Mucosa of gallbladder (tissue), 1 donor: ENCODE measurements at regions not wholly inside any gene's neighbourhood (a gene's known extent, or its start where the extent isn't known, plus 50 kb on each side); places are given as distances from the start of the nearest gene placed in this dataset.
"Not testable (repeated sequence)": the region's sequence is repeated elsewhere in the genome, so short reads cannot be mapped to it uniquely, and the experiment has no call there.

Experiments
- DNase-seq: peaks from one replicate; pipeline ENCODE4 v3.0.0-alpha.2; 2020; ENCODE audit warnings: low spot score
- donor health status: DM: no; HTN: no; CAD: no.

DNA sequence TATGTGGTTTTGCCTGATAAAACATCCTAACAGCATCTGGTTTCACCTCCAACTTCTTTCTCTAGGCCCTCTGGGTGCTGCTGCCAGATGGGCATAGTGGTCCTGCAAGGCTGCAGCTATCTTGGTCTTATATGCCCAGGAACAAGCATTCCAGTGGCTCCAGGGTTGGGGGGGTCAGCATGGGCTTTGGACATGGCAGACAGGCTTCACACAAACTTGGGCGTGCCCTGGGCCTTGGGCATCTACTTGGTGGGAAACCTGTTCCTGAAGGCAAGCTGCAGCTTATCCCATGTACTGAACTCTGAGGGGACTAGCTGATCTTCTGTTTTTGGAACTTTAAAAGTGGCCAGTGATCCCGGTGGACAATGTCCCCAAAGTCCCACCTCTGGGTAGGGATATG is 54.9 kb upstream of the ZNF678 start:
- no peak for DNase-seq

DNA sequence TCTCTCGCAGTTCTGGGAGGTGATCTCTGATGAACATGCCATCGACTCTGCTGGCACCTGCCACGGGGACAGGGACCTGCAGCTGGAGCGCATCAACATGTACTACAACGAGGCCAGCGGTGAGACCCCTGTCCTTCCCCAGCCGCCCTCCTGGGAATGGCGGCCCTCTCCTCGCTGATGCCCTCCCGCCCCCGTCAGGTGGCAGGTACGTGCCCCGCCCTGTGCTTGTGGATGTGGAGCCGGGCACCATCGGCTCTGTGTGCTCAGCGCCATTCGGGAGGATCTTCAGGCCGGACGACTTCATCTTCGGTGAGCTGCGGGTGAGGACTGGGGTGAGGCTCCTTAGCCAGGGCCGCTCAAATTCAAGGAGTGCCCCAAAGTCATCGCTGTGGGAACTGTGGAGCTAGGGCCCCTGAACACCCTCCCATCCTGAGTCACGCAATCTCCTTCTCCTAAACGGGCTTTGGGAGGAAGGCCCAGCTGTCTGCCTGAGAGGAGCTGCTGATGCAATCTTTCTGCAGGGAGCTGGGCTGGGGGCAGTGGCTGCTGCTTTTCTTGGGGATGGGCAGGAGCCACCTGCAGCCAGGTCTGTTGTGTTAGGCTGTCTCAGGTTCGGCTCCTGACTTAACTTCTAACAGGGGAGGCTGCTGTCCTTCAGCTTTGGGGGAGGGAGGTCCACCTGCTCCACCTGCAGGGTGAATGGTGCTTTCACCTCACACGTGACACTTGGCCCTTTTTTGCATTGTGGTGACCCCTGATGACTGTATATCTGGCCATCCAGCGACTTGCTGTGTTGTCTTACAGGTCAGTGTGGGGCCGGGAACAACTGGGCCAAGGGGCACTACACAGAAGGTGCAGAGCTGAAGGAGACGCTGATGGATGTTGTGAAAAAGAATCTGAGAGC is 56.6 kb upstream of the ZNF678 start:
- DNase-seq: not testable (repeated sequence)

DNA sequence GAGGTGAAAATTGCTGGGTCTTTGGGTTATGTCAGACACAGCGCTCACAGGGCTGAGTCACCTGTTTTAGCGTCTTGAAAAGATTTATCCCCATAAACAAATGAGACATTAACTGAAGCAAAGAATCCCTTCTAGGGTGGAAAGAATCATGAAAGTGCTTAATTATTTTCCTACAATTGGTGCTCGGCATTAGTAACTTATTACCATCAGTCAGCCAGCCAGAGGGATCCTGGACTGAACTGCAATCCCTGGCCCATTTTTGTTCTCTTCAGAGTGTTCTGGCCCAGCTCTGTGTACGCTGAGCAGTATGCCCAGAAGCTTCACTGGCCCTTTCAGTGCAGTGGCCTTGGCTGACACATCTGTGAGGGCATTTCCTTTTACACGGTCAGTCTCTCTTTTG is 67.3 kb upstream of the ZNF678 start:
- DNase-seq: not testable (repeated sequence)

DNA sequence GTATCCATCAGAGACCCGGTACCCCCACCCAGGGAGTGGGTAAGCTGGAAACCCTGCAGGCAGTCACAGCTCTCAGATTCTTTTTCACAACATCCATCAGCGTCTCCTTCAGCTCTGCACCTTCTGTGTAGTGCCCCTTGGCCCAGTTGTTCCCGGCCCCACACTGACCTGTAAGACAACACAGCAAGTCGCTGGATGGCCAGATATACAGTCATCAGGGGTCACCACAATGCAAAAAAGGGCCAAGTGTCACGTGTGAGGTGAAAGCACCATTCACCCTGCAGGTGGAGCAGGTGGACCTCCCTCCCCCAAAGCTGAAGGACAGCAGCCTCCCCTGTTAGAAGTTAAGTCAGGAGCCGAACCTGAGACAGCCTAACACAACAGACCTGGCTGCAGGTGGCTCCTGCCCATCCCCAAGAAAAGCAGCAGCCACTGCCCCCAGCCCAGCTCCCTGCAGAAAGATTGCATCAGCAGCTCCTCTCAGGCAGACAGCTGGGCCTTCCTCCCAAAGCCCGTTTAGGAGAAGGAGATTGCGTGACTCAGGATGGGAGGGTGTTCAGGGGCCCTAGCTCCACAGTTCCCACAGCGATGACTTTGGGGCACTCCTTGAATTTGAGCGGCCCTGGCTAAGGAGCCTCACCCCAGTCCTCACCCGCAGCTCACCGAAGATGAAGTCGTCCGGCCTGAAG is 69.3 kb upstream of the ZNF678 start:
- DNase-seq: not testable (repeated sequence)

DNA sequence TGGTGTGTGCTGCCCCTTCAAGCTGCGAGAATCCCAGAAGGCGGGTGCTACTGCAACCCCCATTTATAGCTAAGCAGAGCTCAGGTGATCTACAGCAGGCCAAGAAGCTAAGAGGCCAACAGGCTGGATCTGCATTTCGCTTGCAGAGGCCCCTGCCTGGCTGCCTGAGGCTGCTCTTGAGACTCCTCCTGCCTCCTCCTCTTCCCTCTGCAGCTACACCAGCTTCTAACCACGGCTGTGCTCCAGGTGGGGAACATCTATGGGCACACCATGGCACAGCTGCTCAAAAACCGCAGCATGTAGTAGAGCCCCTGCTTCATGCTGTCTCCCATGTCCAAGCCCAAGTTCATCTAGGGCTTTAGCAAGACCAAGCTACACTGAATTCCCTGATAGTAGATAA is 72.9 kb upstream of the ZNF678 start:
- no peak for DNase-seq

DNA sequence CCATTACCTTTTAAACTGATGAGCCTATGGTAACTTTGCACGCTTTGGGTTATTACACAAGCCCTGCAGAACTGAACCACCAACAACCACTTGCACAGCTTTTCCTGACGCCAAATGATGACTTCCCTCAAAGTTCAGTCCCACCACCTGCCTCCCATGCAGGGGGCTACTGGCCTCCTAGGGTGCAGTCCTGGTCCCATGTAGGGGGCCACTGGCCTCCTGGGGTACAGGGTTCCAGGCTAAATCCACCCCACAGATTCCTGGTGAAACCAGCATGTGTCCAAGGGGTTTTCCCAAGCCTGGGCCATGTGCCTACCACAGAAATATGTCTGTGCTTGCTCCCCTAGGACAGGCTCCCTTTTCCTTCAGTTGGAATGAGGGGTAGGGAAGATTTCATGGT is 73.4 kb upstream of the ZNF678 start:
- DNase-seq: no peak

DNA sequence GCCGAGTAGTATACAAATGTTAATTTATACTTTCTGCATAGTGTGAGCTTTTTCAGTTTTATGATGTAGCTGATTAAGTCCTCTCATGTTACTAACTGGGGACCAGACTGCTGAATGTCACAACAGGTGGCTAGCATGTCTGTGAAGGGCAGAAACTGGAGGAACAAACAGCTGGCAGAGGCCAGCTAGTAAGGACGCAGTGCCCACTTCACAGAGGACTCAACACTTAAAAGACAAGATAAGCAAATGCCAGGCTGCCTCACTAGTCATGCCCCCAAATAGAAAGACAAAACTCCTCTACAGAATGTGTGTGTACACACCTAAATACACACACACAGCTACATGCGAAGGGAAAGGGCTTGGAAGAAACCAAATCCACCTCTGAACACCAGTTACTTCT is 73.8 kb upstream of the ZNF678 start:
- DNase-seq: no peak

DNA sequence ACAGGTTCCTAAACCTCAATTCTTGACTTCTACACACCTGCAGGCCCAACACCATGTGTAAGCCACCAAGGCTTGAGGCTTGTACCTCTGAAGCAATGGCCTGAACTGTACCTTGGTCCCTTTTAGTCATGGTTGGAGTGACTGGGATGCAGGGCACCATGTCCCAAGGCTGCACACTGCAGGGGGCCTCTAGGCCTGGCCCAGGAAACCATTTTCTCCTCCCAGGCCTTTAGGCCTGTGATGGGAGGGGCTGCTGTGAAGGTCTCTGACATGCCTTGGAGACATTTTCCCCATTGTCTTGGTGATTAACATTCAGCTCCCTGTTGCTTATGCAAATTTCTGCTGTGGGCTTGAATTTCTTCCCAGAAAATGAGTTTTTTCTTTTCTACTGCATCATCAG is 75.8 kb upstream of the ZNF678 start:
- no peak for DNase-seq

DNA sequence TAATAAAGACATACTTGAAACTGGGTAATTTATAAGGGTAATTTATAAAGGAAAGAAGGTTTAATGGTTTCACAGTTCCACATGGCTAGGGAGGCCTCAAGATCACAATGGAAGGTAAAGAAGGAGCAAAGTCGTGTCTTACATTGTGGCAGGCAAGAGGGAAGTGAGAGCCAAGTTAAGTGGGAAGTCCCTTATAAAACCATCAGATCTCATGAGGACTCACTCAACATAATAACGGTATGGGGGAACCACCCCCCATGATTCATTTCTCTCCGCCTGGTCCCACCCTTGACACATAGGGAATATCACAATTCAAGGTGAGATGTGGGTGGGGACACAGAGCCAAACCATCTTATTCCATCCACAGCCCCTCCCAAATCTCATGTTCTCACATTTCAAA is 76.8 kb upstream of the ZNF678 start:
- DNase-seq: no peak

DNA sequence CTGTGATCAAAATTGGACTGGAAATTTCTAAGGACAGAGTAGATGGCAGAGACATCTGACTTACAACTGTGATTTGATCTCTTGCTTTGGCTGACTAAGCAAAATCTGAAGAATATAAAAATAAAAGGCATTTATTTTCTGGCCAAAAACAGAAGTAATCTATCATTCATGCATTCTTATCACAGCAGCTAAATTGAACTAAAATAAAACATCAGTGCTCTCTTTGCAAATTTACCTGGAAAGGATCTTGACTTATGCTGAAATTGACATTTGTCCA is 81.4 kb upstream of the ZNF678 start:
- DNase-seq: no peak

DNA sequence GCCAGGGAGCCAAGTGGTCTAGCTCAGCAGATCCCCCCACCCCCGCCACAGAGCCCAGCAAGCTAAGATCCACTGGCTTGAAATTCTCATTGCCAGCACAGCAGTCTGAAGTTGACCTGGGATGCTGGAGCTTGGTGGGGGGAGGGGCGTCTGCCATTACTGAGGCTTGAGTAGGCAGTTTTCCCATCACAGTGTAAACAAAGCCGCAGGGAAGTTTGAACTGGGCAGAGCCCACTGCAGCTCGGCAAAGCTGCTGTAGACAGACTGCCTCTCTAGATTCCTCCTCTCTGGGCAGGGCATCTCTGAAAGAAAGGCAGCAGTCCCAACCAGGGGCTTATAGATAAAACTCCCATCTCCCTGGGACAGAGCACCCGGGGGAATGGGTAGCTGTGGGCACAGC is 89.3 kb upstream of the ZNF678 start:
- not testable (repeated sequence) for DNase-seq

DNA sequence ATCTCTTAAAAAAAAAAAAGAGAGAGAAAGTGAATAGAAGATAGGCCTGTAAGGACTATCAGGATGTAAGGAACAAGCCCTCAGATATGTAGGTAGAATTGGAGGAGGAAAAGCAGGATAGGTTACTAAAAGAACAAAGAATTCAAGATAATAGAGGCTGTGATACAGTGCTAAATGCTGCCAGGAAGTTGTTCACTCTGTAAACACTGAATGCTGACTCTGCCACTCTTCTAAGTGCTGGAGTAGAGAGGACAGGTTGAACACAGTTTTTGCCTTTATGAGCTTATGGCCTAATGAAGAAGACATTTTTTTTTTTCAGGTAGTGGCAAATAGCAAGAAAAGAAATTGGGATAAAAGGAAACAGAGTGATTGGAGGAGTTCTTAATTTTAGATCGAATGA is 90.6 kb upstream of the ZNF678 start:
- no peak for DNase-seq

DNA sequence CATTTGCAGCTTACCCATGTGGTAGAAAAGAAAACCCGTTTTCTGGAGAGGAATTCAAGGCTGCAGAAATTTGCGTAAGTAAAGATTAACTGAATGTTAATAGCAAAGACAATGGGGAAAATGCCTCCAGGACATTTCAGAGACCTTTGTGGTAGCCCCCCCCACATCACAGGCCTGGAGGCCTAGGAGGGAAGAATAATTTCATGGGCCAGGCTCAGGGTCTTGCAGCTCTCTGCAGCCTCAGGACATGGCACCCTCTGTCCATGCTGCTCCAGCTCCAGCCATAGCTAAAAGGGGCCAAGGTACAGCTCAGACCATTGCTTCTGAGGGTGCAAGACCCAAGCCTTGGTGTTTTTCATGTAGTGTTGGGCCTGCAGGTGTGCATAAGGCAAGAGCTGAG is 92.7 kb upstream of the ZNF678 start:
- no peak for DNase-seq

DNA sequence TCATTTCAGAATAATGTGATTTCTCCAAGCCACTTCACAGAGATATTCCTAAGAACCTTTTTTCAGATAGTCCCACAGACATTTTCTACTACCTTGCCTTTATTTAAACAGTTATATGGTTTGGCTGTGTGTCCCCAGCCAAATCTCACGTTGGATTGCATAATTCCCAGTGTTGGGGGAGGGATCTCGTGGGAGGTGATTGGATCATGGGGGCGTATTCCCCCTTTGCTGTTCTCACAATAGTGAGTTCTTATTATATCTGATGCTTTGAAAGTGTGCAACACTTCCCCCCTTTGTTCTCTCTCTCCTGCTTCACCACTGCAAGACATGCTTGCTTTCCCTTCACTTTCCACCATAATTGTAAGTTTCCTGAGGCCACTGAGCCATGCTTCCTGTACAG is 93.6 kb upstream of the ZNF678 start:
- DNase-seq: no peak

DNA sequence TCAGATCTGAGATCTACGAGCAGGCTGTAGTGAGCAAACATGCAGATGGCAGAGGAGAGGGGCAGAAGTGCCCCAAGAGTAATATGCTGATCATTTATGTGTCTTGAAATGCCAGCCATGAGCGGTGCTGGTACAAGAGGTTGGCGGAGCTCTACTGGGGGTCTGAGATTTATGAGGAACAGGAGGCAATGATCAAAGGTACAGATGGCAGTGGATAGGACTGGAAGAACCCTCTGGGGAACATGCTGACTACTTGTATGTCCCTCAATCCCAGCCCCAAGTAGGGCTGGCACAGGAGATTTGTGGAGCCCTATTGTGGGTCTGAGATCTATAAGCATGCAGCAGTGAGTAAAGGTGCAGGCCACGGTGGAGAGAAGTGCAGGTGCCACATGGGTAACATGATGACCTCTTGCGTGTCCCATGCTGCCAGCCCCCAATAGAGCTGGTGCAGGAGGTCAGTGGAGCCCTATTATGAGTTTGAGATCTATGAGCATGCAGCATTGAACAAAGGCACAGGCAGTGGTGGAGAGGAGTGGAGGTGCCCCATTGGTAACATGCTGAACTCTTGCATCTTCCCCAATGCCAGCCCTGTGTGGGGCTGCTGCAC is 97.2 kb upstream of the ZNF678 start:
- DNase-seq: no peak

DNA sequence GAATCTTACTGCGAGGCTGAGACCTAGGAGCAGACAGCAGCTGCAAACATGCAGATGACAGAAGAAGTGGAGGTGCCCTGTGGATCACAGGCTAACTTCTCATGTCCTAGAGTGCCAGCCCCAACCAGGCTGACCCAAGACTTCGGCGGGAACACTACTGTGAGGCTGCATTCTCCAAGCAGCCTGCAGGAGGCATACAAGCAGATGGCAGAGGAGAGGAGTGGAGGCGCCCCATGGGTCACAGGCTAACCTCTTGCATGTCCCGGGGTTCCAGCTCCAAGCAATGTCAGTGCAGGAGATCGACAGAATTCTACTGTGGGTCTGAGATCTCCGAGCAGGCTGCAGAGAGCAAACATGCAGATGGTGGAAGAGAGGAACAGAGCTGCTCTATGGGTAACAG is 98.1 kb upstream of the ZNF678 start:
- no peak for DNase-seq

DNA sequence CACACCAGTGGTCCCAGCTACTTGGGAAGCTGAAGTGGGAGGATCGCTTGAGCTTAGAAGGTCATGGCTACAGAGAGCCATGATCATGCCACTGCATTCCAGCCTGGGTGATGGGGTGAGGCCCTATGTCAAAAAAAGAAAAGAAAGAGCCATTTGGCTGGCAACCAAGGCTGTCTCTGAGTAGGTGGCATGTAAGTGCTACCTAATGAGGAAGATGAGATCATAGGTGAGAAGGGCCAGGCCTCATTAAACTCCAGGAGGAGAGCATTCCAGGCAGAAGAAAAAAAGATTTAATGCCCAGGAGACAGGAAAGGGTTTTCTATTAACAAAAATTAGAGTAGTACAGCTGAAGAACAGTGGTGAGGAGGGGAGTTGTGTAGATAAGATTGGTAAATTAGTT is 103.4 kb upstream of the ZNF678 start:
- no peak for DNase-seq

DNA sequence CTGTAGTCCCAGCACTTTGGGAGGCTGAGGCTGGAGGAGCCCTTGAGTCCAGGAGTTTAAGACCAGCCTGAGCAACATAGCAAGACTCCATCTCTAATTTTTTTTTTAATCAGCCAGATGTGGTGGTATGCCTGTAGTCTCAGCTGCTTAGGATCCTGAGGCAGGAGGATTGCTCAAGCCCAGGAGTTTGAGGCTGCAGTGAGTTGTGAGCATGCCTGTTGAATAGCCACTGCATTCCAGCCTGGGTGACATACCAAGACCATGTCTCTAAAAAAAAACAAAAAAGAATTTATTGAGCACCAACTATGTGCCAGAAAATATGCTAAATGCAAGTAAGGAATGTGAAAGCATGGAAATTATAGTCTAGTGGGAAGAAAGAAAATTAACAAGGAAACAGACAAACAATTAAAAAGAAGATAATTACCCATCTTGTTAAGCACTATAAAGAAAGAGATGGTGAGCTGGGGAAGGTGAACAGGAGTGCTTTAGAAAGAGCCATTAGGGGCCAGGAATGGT is 104.0 kb upstream of the ZNF678 start:
- no peak for DNase-seq

DNA sequence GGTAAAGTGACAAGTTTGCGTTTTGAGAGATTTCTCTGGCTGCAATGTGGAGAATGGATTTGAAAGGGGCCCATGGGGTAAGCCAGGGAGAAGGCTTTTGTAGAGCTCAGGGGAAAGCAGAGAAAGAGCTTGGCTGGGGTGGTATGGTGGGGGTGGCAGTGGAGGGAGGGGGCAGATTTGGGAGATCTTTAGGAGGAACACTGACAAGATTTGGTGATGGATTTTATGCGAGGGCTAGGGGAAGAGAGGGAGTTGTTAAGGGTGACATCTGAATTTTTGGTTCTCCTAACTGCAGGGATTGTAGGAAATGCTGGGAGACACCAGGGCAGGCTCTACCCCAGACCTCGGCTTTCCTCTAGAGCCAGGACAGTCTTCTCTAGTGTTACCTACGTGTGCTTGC is 108.7 kb upstream of the ZNF678 start:
- no peak for DNase-seq

DNA sequence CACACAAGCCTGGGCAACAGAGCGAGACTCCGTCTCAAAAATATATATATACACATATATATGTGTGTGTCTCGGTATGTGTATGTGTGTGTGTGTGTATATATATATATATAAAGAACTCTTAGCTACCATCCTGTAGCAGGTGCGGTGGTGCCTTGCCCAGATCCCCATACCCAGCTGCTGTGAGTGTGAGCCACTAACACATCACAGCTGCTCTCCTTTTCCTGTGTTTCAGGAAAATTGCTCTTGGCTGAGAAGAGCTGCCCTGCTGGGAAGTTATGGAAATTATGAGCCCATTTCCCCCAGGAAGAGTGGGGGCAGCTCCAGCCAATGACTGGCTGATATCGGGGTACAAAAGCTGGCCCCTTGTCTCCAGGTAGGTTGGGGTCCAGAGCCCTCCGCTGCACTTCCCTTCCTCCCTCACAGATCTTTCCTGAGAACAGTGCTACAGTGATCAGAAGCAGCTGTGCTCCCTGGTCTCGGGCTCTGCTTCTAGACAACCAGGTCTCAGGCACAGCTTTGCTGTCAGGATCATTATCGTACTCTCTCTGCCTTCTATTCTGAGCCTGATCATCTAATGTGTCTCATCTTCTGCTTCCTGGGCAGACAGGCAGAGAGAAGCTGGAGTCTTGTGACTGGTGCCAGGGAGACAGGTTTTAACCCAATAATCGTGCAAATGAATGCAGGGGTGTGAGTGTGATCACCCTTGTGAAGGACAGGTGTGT is 109.6 kb upstream of the ZNF678 start:
- no peak for DNase-seq

DNA sequence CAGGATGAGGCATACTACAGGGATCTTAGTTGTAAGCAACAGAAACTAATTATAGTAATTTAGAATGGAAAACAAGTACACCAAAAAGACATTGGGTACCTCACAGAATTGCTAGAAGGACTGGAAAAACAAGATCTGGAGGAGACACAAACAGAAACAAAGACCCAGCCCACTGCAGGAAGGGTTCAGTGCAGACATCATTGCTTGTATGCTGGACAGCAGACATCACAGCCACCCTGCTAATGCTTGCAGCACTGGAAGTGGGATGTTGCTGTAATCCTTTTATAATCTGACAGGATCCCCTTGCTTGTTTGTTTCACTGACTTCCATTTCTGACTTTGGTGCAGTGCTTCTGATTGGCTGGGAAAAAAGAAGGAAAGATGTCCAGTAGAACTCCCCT is 111.4 kb upstream of the ZNF678 start:
- DNase-seq: no peak

DNA sequence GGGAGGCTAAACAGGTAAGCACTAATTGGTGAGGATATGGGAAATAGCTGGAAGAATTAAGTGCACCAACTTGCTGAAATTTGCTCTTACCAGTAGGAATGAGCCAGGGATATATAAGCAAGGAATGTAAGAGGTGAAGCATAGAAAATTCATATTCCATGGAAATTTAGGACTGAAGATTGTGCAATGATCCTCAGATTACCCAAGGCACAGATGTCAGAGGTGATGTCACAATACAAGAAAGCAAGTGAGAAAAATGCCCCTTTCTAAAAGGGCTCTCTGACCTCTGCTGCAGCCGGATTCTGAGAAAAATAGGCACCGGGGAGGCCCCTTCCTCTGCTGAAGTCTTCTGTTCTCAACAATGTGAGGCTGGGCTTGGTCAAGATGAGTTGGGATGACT is 112.3 kb upstream of the ZNF678 start:
- DNase-seq: no peak
